ENCODE measurements at regions not wholly inside any gene's neighbourhood (a gene's known extent, or its start where the extent isn't known, plus 50 kb on each side); places are given as distances from the start of the nearest gene placed in this dataset.

DNA sequence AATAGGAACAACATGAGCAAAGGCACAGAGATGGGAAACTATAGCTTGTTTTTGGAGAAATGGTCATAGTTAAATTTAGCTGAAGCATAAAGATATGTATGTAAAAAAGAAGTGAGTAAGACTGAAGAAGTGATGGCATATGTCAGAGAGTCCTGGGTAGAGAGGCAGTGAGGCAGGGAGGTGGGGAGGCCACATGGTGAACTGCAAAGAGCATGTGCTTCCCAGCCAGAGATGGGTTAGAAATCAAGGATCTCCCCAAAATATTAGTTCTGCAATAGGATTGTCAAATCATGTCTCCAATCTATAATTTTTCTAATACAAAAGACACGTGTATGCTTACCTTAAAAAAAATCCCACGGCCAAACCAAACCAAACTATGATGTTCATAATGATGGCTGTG is 82.1 kb upstream of the STXBP6 start:
- TF ChIP-seq, protein P1, sequence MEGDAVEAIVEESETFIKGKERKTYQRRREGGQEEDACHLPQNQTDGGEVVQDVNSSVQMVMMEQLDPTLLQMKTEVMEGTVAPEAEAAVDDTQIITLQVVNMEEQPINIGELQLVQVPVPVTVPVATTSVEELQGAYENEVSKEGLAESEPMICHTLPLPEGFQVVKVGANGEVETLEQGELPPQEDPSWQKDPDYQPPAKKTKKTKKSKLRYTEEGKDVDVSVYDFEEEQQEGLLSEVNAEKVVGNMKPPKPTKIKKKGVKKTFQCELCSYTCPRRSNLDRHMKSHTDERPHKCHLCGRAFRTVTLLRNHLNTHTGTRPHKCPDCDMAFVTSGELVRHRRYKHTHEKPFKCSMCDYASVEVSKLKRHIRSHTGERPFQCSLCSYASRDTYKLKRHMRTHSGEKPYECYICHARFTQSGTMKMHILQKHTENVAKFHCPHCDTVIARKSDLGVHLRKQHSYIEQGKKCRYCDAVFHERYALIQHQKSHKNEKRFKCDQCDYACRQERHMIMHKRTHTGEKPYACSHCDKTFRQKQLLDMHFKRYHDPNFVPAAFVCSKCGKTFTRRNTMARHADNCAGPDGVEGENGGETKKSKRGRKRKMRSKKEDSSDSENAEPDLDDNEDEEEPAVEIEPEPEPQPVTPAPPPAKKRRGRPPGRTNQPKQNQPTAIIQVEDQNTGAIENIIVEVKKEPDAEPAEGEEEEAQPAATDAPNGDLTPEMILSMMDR (conservative IDR thresholded peaks at IDR 0.05; ENCODE audit: low read depth, low read length), result no peak
- no peak for TF ChIP-seq EZH2 (IDR thresholded peaks at IDR 0.05; ENCODE audit: low read length, unreplicated experiment)

All from PC-3 (cell line).